ENCODE measurements at regions not wholly inside any gene's neighbourhood (a gene's known extent, or its start where the extent isn't known, plus 50 kb on each side); places are given as distances from the start of the nearest gene placed in this dataset.

DNA sequence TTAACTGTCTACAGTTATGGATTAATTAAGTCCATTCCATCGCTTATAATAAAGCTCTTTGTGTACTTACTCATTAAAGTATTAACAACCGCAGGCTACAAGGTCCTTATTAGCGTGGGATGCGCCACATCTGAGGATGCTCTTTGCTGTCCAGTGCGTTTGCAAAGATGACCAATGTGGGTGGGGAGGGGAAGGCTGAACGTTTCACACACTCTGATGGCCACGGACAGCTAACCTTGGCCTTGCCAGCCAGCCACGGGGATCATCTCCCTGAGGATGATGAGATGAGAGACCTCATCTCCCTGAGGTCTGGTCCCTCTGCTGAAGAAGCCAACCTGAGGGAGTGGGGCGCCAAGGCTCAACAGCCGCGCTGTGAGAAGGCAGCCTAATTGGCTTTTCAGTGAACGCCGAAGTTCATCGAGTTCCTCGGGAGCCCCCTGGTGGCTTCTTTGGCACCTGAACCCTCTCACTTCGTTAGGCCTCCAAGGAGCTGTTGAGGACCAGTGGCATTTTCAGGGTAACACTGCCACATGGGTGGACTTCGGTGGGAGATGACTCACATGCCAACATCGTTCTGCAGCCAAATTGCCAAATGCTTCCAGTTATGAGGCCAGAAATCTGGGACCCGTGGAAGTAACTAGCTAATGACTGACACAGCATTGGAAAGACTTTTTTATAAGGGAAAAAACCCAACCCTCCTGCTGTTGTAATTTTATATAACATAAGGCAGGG, 69.3 kb upstream of the SEC11C start:
- no peaks in the 10 kb centered on the region for H3K79me1 ChIP-seq (ENCODE audit: low read length)
- no peak overlapping the region for H3K4me3 ChIP-seq (ENCODE audit: low read depth, low read length)
- H3K18ac ChIP-seq (ENCODE audit: low read length): no peak overlapping the region
- H3K23ac ChIP-seq (ENCODE audit: low read length): no peak overlapping the region
- no peak overlapping the region for H2BK120ac ChIP-seq (ENCODE audit: insufficient read depth, low read length, poor library complexity)
- H3K14ac ChIP-seq (ENCODE audit: low read length): no peak overlapping the region
- no peak overlapping the region for H2BK5ac ChIP-seq (ENCODE audit: low read depth, low read length, poor library complexity)
- no peak overlapping the region for H4K91ac ChIP-seq (ENCODE audit: low read depth, low read length)
- peaks cover 0 to 2% of the 10 kb centered on the region in 2 experiments for H3K4me1 ChIP-seq (ENCODE audit: control insufficient read depth in 1 of 2, insufficient read depth in 2 of 2, low read length in 2 of 2)
- no peak overlapping the region for H3K4me2 ChIP-seq (ENCODE audit: low read length)
- peak; percentile 57 to 91 for DNase-seq
- no peaks in the 10 kb centered on the region for H3K9me3 ChIP-seq (ENCODE audit: insufficient read depth, low read depth, low read length)
- no peak overlapping the region for H2AFZ ChIP-seq (ENCODE audit: insufficient read depth, low read length, poor library complexity)
- H3K79me2 ChIP-seq (ENCODE audit: control insufficient read depth, insufficient read depth, low read length, poor library complexity): no peaks in the 10 kb centered on the region
- no peak overlapping the region for H3K9ac ChIP-seq (ENCODE audit: low read length)
- no peaks in the 10 kb centered on the region for H3K36me3 ChIP-seq (ENCODE audit: control insufficient read depth in 1 of 2, insufficient read depth in 2 of 2, low read length in 2 of 2)
- H3K27me3 ChIP-seq (ENCODE audit: insufficient read depth, low read length): no peaks in the 10 kb centered on the region
- no CpG with 5 or more reads among the region's 19 CpGs for WGBS (ENCODE audit: extremely low coverage, insufficient coverage, insufficient read length)
- no peak overlapping the region for H4K8ac ChIP-seq (ENCODE audit: low read depth, low read length)
- no peak overlapping the region for H3K4ac ChIP-seq (ENCODE audit: low read depth, low read length)
- H2AK5ac ChIP-seq (ENCODE audit: low read length): no peak overlapping the region
- H2BK12ac ChIP-seq (ENCODE audit: low read length): peak overlapping the region; percentile 20
- H3K27ac ChIP-seq (ENCODE audit: low read depth, low read length): no peak overlapping the region
- H4K12ac ChIP-seq (ENCODE audit: low read depth, low read length): no peak overlapping the region

DNA sequence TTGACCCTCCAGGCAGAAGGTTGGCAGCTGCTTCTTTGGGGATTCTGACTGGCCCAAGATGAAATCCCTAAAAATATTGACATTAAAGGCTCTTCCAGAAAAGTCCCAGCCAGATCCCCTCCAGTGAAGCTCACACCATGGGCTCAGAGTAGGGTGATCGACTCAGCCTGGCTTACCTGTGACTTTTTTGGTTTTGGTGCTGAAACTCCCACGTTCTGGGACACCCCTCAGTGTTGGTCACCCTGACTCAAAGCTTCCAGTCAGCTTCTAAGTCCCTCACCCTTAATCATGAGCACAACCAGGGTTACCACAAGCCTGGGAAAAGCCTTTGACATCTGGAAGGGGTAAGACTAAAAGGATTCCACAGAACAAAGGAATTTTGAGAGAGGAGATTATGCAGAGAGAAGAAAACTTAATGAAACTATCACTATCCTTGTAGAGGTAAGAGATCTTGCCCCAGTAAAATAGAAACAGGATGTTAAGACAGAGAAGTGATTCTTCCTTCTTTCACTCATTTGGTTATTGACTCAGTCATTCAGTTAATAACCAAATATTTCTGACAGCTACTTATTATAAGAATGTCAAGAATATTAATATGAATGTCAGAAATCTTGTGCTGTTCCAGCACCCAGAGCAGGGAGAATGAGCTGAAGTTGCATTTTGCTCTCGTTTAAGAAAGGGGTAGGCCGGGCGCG, 66.8 kb upstream of the SEC11C start:
- H3K79me1 ChIP-seq (ENCODE audit: low read length): no peaks in the 10 kb centered on the region
- H2AK5ac ChIP-seq (ENCODE audit: low read length): no peak overlapping the region
- H4K8ac ChIP-seq (ENCODE audit: low read depth, low read length): no peak overlapping the region
- peaks cover 0 to 2% of the 10 kb centered on the region in 2 experiments for H3K4me1 ChIP-seq (ENCODE audit: control insufficient read depth in 1 of 2, insufficient read depth in 2 of 2, low read length in 2 of 2)
- no CpG with 5 or more reads among the region's 6 CpGs for WGBS (ENCODE audit: extremely low coverage, insufficient coverage, insufficient read length)
- no peak for DNase-seq
- no peak overlapping the region for H3K9ac ChIP-seq (ENCODE audit: low read length)
- no peaks in the 10 kb centered on the region for H3K9me3 ChIP-seq (ENCODE audit: insufficient read depth, low read depth, low read length)
- no peak overlapping the region for H4K91ac ChIP-seq (ENCODE audit: low read depth, low read length)
- H3K36me3 ChIP-seq (ENCODE audit: control insufficient read depth in 1 of 2, insufficient read depth in 2 of 2, low read length in 2 of 2): no peaks in the 10 kb centered on the region
- H3K4ac ChIP-seq (ENCODE audit: low read depth, low read length): no peak overlapping the region
- H3K79me2 ChIP-seq (ENCODE audit: control insufficient read depth, insufficient read depth, low read length, poor library complexity): no peaks in the 10 kb centered on the region
- H3K14ac ChIP-seq (ENCODE audit: low read length): no peak overlapping the region
- no peak overlapping the region for H2BK12ac ChIP-seq (ENCODE audit: low read length)
- no peak overlapping the region for H3K4me2 ChIP-seq (ENCODE audit: low read length)
- H2BK5ac ChIP-seq (ENCODE audit: low read depth, low read length, poor library complexity): no peak overlapping the region
- H2AFZ ChIP-seq (ENCODE audit: insufficient read depth, low read length, poor library complexity): no peak overlapping the region
- no peak overlapping the region for H2BK120ac ChIP-seq (ENCODE audit: insufficient read depth, low read length, poor library complexity)
- H3K18ac ChIP-seq (ENCODE audit: low read length): no peak overlapping the region
- H3K27ac ChIP-seq (ENCODE audit: low read depth, low read length): no peak overlapping the region
- H3K27me3 ChIP-seq (ENCODE audit: insufficient read depth, low read length): no peaks in the 10 kb centered on the region
- no peak overlapping the region for H3K23ac ChIP-seq (ENCODE audit: low read length)
- no peak overlapping the region for H3K4me3 ChIP-seq (ENCODE audit: low read depth, low read length)
- no peak overlapping the region for H4K12ac ChIP-seq (ENCODE audit: low read depth, low read length)

DNA sequence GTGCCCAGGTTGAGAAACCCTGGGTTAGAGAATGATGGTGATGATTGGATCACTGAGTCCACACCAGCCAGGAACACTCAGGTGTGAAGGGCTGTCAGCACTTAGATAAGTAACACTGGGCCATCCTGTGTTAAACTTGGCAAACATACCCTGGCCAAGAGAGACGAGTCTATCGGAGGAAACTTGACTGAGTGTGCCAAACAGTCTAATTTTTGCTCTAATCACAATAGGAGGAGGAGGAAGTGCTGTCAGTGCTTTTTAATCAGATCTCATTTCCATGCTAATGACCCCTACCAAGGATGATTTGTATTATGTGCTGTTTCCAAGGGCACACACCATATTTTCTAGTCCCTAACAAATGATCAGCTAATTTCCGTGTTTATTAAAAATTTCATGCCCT, 63.8 kb upstream of the SEC11C start:
- no peaks in the 10 kb centered on the region for H3K4me1 ChIP-seq (ENCODE audit: control insufficient read depth in 1 of 2, insufficient read depth in 2 of 2, low read length in 2 of 2)
- H3K18ac ChIP-seq (ENCODE audit: low read length): no peak overlapping the region
- no CpG with 5 or more reads among the region's 3 CpGs for WGBS (ENCODE audit: extremely low coverage, insufficient coverage, insufficient read length)

DNA sequence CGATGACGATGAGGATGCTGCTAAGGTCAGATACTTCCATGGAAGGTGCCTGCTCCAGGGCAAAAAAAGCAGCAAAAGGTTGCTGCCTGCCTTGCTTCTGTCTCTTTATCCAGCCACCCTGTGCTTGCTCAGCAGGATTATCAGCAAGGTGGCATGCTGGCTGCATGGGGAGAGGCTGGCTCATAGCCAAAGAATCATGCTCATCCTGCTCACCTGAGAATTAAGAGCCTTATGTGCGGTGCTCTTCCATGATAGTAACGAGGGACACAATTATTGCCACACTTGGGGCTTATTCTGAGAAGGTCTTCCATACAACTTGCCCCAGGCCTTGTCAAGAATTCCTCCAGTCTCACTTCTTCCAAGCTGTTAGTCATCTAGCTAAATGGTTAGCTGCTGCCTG, 60.4 kb upstream of the SEC11C start:
- peak; percentile 79 to 90 for DNase-seq
- no peak overlapping the region for H2BK120ac ChIP-seq (ENCODE audit: insufficient read depth, low read length, poor library complexity)
- H3K36me3 ChIP-seq (ENCODE audit: control insufficient read depth in 1 of 2, insufficient read depth in 2 of 2, low read length in 2 of 2): no peaks in the 10 kb centered on the region

More for the DNA sequence above, 63.8 kb upstream of the SEC11C start:
- H4K12ac ChIP-seq (ENCODE audit: low read depth, low read length): no peak overlapping the region
- no peak overlapping the region for H4K91ac ChIP-seq (ENCODE audit: low read depth, low read length)
- H3K4me2 ChIP-seq (ENCODE audit: low read length): no peak overlapping the region
- H3K9me3 ChIP-seq (ENCODE audit: insufficient read depth, low read depth, low read length): no peaks in the 10 kb centered on the region
- no peak overlapping the region for H3K14ac ChIP-seq (ENCODE audit: low read length)
- no peak overlapping the region for H3K4ac ChIP-seq (ENCODE audit: low read depth, low read length)
- H4K8ac ChIP-seq (ENCODE audit: low read depth, low read length): no peak overlapping the region
- DNase-seq: no peak
- no peak overlapping the region for H2BK5ac ChIP-seq (ENCODE audit: low read depth, low read length, poor library complexity)
- H3K27me3 ChIP-seq (ENCODE audit: insufficient read depth, low read length): no peaks in the 10 kb centered on the region
- H3K79me1 ChIP-seq (ENCODE audit: low read length): no peaks in the 10 kb centered on the region
- no peak overlapping the region for H3K4me3 ChIP-seq (ENCODE audit: low read depth, low read length)
- H2BK12ac ChIP-seq (ENCODE audit: low read length): no peak overlapping the region
- H2AK5ac ChIP-seq (ENCODE audit: low read length): no peak overlapping the region
- no peak overlapping the region for H2AFZ ChIP-seq (ENCODE audit: insufficient read depth, low read length, poor library complexity)
- H2BK120ac ChIP-seq (ENCODE audit: insufficient read depth, low read length, poor library complexity): no peak overlapping the region
- H3K9ac ChIP-seq (ENCODE audit: low read length): no peak overlapping the region
- H3K79me2 ChIP-seq (ENCODE audit: control insufficient read depth, insufficient read depth, low read length, poor library complexity): no peaks in the 10 kb centered on the region
- H3K36me3 ChIP-seq (ENCODE audit: control insufficient read depth in 1 of 2, insufficient read depth in 2 of 2, low read length in 2 of 2): no peaks in the 10 kb centered on the region
- H3K27ac ChIP-seq (ENCODE audit: low read depth, low read length): no peak overlapping the region
- no peak overlapping the region for H3K23ac ChIP-seq (ENCODE audit: low read length)

More for the DNA sequence above, 60.4 kb upstream of the SEC11C start:
- H4K8ac ChIP-seq (ENCODE audit: low read depth, low read length): no peak overlapping the region
- no peaks in the 10 kb centered on the region for H3K4me1 ChIP-seq (ENCODE audit: control insufficient read depth in 1 of 2, insufficient read depth in 2 of 2, low read length in 2 of 2)
- H3K23ac ChIP-seq (ENCODE audit: low read length): no peak overlapping the region
- no peak overlapping the region for H3K14ac ChIP-seq (ENCODE audit: low read length)
- H3K18ac ChIP-seq (ENCODE audit: low read length): no peak overlapping the region
- H2AK5ac ChIP-seq (ENCODE audit: low read length): no peak overlapping the region
- H3K27me3 ChIP-seq (ENCODE audit: insufficient read depth, low read length): no peaks in the 10 kb centered on the region
- H3K4me3 ChIP-seq (ENCODE audit: low read depth, low read length): no peak overlapping the region
- no peak overlapping the region for H4K12ac ChIP-seq (ENCODE audit: low read depth, low read length)
- no peak overlapping the region for H2BK12ac ChIP-seq (ENCODE audit: low read length)
- H3K9ac ChIP-seq (ENCODE audit: low read length): no peak overlapping the region
- H3K79me2 ChIP-seq (ENCODE audit: control insufficient read depth, insufficient read depth, low read length, poor library complexity): no peaks in the 10 kb centered on the region
- H3K4me2 ChIP-seq (ENCODE audit: low read length): no peak overlapping the region
- no peak overlapping the region for H2AFZ ChIP-seq (ENCODE audit: insufficient read depth, low read length, poor library complexity)
- no peak overlapping the region for H3K27ac ChIP-seq (ENCODE audit: low read depth, low read length)
- no peaks in the 10 kb centered on the region for H3K79me1 ChIP-seq (ENCODE audit: low read length)
- no CpG with 5 or more reads among the region's 4 CpGs for WGBS (ENCODE audit: extremely low coverage, insufficient coverage, insufficient read length)
- H2BK5ac ChIP-seq (ENCODE audit: low read depth, low read length, poor library complexity): no peak overlapping the region
- no peak overlapping the region for H3K4ac ChIP-seq (ENCODE audit: low read depth, low read length)
- no peaks in the 10 kb centered on the region for H3K9me3 ChIP-seq (ENCODE audit: insufficient read depth, low read depth, low read length)
- no peak overlapping the region for H4K91ac ChIP-seq (ENCODE audit: low read depth, low read length)
